ENCODE measurements at regions not wholly inside any gene's neighbourhood (a gene's known extent, or its start where the extent isn't known, plus 50 kb on each side); places are given as distances from the start of the nearest gene placed in this dataset.
"Not testable (repeated sequence)": the region's sequence is repeated elsewhere in the genome, so short reads cannot be mapped to it uniquely, and the experiment has no call there.

DNA sequence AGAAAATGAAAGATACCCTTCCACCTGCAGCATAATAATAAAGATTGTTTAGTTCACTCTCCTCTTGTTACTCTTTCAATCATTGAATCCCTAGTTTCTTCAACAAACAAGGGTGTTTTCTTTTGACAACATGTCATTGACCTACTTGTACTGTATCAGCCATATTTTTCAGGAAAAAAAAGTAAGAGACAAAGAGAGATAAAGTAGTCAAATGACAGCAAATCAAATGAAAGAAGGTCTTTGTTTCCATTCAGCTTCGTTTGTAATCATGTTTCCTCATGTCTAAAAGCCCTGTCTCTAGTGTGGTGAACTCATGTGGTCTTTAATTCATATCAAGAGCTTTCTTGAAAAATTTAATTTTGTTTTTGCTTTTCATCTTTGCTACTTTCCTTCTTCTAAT lies 557.8 kb upstream of the LRATD1 start:
- DNase-seq (ENCODE audit: low spot score): no peak

GRCh38 chr2:14079576-14079975 lies 552.9 kb upstream of the LRATD1 start:
- DNase-seq (ENCODE audit: low spot score): no peak

DNA sequence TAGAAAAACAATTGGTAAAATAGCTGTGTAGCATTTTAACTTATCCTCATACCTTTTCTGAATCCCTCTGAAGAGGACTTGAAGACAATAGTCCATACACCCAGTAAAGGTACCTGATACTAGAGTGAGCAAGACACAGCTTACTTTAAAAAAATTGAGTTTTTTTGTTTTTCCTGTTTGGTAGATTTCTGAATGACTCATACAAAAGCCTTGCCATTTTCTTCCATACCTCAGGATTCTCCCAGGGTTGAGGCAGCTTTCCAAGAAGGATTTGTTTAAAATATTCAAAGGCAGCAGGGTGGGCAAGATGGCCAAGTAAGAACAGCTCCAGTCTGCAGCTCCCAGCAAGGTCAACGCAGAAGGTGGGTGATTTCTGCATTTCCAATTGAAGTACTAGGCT lies 551.0 kb upstream of the LRATD1 start:
- no peak for DNase-seq (ENCODE audit: low spot score)

GRCh38 chr2:14082640-14083039 lies 549.9 kb upstream of the LRATD1 start:
- DNase-seq (ENCODE audit: low spot score): no peak

DNA sequence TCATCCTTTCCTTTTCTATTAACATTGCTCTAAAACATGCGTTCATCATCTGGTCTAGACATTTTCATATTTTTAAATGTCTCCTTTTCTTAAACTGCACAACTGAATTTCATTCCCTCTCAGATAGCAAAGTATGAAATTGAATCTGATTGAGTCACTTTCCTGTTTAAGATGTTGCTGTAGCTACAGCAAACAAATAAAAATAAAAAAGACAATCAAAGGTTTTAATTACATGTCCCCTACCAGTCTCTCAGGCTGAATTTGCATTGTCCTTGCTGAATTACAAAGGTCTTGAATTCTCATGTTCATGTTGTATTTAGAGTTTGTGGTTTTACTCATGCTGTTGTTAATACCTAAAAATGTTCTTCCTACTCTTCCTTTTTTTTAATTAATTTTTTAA lies 537.9 kb upstream of the LRATD1 start:
- no peak for DNase-seq (ENCODE audit: low spot score)

- not testable (repeated sequence) for DNase-seq (ENCODE audit: low spot score)
These were observed 533.4 kb upstream of the LRATD1 start for GRCh38 chr2:14099101-14099500.

DNA sequence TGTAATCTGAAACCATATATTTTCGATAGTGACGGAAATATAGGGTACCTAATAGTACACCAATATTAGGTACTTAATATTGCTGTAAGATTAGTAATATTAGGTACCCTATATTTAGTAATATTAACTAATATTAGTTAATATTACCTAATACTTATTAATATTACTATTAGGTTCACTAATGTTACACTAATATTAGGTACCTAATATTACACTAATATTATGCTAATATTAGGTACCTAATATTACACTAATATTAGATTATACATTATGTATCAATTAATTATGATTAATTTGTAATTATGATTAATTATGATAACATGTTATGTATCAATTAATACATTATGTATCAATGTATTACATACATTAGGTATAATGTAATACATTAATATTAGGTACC lies 518.2 kb upstream of the LRATD1 start:
- no peak for DNase-seq (ENCODE audit: low spot score)

DNA sequence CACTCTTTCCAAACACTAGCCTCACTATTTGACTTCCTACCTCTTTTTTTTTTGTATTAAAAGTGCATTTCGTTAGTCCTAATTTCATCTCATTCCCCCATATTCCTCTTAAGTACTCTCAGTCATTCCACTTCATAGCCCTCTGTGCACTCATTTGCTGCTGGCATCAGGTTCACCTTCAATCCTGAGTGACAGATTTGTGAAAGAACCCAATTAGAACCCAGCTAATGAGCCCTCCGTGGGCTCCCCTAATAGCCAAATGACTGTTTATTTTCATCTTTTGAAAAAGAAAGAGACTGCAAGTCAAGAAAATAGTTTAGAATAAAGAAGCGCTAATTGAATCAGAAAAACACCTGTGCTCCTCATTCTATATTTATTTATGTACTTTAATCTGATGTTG lies 512.1 kb upstream of the LRATD1 start:
- DNase-seq (ENCODE audit: low spot score): no peak

DNA sequence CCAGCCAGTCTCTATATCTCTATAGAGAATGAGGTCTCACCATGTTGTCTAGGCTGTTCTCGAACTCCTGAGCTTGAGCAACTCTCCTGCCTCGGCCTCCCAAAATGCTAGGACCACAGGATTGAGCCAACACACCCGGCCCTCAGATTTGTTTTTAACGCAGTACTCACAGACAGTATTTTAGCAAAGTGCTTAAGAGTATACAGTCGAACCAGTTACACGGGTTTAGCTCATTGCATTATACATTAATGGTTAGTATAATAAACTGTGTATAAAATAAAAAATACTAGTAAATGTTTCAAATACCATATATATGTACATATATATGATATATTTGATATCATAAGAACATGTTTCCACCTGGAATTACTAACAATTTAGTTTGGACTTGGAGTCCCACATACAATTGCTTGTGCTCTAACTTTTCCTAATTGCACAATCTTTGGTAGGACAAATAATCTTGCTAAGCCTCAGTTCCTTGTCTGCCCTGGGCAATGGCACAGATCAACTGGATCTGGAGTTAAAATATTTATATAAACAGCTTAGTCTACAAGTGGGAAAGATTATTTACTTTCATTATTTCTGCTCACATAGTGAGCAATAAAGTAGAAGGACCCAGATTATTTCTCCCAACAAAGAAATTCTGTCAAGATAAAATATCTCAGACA lies 508.9 kb upstream of the LRATD1 start:
- no peak for DNase-seq (ENCODE audit: low spot score)

GRCh38 chr2:14125624-14126293 lies 506.8 kb upstream of the LRATD1 start:
- no peak for DNase-seq (ENCODE audit: low spot score)

DNA sequence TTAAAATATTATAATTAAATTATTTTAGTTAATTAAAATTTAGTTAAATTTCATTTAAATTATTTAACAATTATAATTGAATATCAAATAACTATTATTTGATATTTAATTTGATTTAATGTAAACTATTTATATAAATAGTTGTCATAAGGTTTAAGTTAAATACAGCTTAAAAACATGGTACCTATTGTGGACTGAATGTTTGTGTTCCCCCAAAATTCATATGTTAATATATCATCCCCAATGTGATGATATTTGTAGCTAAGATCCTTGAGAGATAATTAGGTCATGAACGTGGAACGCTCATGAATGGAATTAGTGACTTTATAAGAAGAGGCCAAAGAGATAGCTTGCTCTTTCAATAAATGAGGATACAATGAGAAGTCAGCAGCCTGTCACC lies 505.7 kb upstream of the LRATD1 start:
- no peak for DNase-seq (ENCODE audit: low spot score)

- DNase-seq (ENCODE audit: low spot score): no peak
These were observed 504.8 kb upstream of the LRATD1 start for GRCh38 chr2:14127765-14128164.

DNA sequence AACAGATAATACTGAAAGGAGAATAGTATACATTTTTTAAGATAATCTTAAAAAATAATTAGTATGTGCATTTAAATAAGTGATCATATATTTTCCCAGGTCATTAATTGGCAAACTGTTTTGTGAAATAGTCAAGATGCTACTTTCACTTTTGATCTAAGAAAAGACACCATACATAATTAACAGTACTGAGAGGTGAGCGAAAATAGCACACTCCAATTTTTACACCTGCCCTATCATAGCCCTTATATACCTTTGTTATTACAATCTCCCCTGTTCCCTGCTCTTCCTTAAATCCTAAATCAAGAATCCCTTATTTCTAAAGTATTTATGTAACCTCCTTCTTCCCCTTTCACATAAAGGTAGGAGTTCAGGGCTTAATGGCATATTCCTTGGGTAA lies 500.1 kb upstream of the LRATD1 start:
- DNase-seq (ENCODE audit: low spot score): no peak

DNA sequence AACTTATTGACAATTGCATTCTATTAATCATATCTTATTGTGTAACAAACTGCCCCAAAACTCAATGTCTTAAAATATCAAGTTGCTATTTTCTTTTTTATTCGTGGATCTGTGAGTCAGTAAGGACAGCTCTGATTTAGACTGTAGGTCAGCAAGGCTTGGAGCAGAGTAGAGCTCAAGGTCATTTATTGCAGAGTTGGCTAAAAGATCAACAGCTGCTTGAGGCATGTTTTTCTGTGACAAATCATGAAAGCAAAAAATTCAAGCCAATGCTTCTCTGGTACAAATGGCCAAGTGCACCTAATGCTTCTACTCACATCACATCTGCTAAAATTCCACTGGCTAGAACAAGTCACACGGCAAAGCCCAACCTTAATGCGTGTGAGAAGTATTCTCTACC lies 497.7 kb upstream of the LRATD1 start:
- DNase-seq (ENCODE audit: low spot score): no peak

DNA sequence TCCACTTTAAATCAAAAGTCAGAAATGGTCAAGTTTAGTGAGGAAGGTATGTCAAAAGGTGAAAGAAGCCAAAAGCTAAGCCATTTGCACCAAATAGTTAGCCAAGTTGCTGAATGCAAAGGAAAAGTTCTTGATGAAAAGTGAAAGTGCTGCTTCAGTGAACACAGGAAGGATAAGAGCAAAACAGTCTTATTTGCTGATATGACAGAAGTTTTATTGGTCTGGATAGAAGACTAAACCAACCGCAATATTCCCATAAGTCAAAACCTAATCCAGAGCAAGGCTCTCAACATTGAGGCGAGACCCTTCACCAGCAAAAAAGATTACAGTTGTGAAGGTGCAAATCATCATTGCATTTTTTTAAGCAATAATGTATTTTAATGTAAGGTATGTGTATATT lies 496.5 kb upstream of the LRATD1 start:
- DNase-seq (ENCODE audit: low spot score): no peak

DNA sequence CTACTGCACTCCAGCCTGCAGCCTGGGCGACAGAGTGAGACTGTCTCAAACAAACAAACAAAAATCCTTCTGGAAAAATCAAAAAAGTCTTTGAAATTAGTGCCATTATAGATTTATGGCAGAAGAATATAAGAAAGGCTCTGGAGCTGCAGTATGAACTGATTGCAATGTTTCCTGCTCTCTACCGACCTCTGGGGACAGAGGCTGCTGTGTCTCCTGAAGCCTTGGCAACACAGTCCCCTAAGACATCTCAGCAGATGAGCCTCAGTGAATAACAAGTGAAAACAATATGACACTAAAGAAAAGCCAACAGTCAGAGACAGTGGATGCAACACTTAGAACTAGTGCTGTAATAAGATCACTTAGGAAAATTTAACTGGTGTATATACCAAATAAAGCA lies 494.9 kb upstream of the LRATD1 start:
- no peak for DNase-seq (ENCODE audit: low spot score)

DNA sequence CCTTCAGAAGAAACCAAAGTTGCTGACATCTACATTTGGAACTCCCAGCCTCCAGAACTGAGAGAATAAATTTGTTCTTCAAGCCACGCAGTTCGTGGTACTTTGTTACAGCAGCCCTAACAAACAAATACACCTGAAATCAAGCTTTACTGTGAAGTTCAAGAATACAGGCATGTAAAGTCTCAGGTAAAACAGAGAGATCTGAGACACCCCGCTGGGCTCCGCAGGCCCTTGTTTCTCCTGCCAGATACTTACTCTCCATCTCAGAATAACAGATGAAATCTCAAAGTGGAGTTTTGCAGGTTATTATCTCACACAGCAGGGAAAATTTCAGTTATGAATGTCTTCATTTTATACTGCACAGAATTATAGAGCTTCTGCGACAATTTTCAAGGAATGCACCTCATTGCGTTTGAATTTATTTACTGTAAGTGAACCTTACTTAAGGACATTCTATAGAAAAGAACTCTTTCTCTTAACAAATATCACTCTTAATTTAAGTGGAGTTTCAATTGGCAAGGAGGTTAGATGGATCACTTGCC lies 492.4 kb upstream of the LRATD1 start:
- no peak for DNase-seq (ENCODE audit: low spot score)

- no peak for DNase-seq (ENCODE audit: low spot score)
These were observed 489.1 kb upstream of the LRATD1 start for GRCh38 chr2:14143435-14143834.

GRCh38 chr2:14148216-14148615 lies 484.3 kb upstream of the LRATD1 start:
- DNase-seq (ENCODE audit: low spot score): no peak

GRCh38 chr2:14157816-14158215 lies 474.7 kb upstream of the LRATD1 start:
- DNase-seq (ENCODE audit: low spot score): no peak

- DNase-seq (ENCODE audit: low spot score): no peak
These were observed 452.2 kb upstream of the LRATD1 start for GRCh38 chr2:14180333-14180732.

DNA sequence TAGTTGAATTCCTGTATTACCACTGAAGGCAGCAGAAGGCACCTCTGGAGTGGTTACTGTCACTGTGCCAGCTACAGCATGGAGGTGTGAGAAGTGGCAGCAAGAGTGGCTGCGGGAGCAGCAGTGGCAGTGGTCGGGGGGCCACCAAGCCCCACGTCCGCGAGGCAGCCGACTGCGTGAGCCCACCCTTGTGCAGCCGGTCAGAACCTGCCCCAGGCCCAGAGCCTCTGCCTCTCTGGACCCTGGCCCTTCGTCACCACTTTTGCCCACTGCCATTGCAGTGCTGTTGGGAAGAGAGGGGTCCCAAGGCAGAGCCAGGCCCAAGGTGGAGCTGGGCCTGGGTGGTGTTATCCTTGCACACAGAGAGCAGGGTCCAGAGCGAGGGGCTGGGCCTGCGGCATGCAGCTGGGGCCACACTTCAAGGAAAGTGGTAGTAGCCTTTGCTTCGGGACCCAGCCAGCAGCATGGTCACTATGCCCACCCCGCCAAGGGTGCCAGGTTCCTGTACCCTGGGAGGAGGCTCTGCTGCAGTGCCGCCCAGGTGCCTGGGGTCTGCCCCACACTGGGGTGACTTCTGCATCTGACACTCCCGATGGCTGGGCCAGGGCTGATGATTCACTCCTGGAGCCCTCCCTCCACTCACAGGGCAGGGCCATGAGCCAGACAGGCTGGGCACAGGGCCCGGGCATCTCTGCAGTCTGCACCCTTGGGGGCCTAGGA lies 450.1 kb upstream of the LRATD1 start:
- DNase-seq (ENCODE audit: low spot score): no peak

- DNase-seq (ENCODE audit: low spot score): no peak
These were observed 446.6 kb upstream of the LRATD1 start for GRCh38 chr2:14185906-14186305.
